Activated CD8-positive, alpha-beta memory T cell treated with anti-CD3 and anti-CD28 coated beads for 4 hours (primary cell): ENCODE measurements at regions not wholly inside any gene's neighbourhood (a gene's known extent, or its start where the extent isn't known, plus 50 kb on each side); places are given as distances from the start of the nearest gene placed in this dataset.

Source experiments
- DNase-seq, 2 donors: peaks; one replicate each; pipeline ENCODE4 v3.0.0-alpha.2; 2020; ENCODE audit warnings: low read depth in 2 of 2

DNA sequence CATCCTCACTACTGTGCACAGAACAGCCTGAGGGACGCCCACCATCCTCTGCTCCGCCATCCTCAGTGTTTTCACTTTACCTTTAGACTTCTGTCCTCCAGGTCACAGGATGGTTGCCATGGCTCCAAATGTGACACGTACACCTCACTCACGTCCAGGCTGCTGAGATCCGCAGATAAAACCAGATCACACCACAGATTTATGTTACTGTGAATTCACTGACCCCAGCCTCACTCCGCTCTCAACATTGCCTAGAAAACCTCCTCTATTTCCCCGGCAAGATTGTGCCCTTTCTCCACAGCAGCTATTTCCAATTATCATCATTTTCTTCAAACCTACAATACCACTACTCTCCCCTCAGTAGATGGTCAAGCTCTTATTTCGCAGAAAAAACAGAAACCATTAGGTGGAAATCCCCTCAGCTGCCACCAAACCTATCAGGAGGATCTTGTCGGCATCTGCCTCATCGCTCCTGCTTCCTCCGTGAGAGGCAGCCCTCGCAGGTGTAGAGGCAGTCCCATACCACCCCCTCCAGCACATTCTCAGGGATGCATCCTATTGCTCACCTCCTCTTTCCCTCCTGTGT is 49.8 kb upstream of the SLC1A4 start:
- DNase-seq: no peak
